ENCODE measurements at regions not wholly inside any gene's neighbourhood (a gene's known extent, or its start where the extent isn't known, plus 50 kb on each side); places are given as distances from the start of the nearest gene placed in this dataset.
"Not testable (repeated sequence)": the region's sequence is repeated elsewhere in the genome, so short reads cannot be mapped to it uniquely, and the experiment has no call there.

DNA sequence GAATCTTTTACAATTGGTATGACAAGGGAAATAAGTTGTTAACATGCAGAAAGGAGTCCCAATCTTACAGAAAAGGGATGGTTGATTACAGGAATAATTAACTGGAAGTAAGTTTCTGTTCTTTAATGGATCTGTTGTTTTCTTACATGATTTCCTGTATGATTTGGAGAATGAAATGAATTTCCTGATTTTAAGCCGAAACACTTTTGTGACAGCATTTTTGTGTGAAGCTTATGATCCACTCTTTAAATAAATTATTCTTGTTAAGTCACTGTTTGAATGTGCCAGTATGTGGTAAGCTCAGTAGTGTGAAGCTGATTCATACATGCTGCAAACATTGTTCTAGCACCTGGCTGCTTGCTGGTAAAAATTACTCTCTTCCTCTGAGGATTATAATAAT, 516.2 kb downstream of the DCDC2C start:
- no peak overlapping the region for H3K27ac ChIP-seq
- no peaks in the 10 kb centered on the region for H3K36me3 ChIP-seq
- intact Hi-C loops (cut with DNase I) = no loop called here
- H3K27me3 ChIP-seq = no peaks in the 10 kb centered on the region
- no peaks in the 10 kb centered on the region for H3K9me3 ChIP-seq
- TF ChIP-seq, protein P1, sequence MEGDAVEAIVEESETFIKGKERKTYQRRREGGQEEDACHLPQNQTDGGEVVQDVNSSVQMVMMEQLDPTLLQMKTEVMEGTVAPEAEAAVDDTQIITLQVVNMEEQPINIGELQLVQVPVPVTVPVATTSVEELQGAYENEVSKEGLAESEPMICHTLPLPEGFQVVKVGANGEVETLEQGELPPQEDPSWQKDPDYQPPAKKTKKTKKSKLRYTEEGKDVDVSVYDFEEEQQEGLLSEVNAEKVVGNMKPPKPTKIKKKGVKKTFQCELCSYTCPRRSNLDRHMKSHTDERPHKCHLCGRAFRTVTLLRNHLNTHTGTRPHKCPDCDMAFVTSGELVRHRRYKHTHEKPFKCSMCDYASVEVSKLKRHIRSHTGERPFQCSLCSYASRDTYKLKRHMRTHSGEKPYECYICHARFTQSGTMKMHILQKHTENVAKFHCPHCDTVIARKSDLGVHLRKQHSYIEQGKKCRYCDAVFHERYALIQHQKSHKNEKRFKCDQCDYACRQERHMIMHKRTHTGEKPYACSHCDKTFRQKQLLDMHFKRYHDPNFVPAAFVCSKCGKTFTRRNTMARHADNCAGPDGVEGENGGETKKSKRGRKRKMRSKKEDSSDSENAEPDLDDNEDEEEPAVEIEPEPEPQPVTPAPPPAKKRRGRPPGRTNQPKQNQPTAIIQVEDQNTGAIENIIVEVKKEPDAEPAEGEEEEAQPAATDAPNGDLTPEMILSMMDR (IDR thresholded peaks at IDR 0.05) = no peak
- ATAC-seq (no peak), DNase-seq (no peak)
- H3K4me1 ChIP-seq = no peaks in the 10 kb centered on the region
- no peak overlapping the region for H3K4me3 ChIP-seq

DNA sequence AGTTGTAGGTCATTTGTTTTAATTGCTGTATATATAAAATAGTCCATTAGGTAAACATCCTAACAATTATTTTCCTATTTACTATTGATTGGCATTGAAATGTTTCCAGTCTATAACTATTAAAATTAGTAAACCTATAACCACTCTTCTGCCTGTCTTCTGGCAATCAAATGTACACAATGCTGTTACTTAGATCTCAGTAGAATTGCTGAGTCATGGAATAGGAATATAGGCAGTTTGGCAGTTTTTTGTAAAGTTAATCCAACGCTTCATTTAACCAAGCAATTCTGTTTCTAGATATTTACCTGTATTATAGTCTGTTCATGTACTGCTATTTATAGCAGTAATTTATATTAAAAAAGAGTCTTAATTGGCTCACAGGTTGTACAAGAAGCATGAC, 518.1 kb downstream of the DCDC2C start:
- DNase-seq (no peak), ATAC-seq (no peak)
- intact Hi-C loops (cut with DNase I) = no loop called here
- H3K36me3 ChIP-seq = no peaks in the 10 kb centered on the region
- TF ChIP-seq, protein P1 (IDR thresholded peaks at IDR 0.05) = no peak
- no peak overlapping the region for H3K27ac ChIP-seq
- H3K4me3 ChIP-seq = no peak overlapping the region
- H3K9me3 ChIP-seq = no peaks in the 10 kb centered on the region
- no peaks in the 10 kb centered on the region for H3K27me3 ChIP-seq
- no peaks in the 10 kb centered on the region for H3K4me1 ChIP-seq

DNA sequence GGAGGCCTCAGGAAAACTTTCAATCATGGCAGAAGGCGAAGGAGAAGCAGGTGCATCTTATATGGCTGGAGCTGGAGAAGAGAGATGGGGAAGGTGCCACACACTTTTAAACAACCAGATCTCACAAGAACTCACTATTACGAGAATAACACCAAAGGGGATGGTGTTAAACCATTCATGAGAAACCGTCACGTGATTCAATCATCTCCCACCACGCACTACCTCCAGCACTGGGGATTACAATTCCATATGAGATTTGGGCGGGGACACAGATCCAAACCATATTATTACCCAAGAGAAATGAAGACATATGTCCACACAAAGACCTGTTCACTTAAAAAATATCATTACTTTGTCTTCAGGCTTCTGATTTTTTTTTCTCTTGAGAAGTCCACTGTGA, 518.5 kb downstream of the DCDC2C start:
- TF ChIP-seq, protein P1 (IDR thresholded peaks at IDR 0.05) = no peak
- intact Hi-C loops (cut with DNase I) = no loop called here
- no peak for ATAC-seq

DNA sequence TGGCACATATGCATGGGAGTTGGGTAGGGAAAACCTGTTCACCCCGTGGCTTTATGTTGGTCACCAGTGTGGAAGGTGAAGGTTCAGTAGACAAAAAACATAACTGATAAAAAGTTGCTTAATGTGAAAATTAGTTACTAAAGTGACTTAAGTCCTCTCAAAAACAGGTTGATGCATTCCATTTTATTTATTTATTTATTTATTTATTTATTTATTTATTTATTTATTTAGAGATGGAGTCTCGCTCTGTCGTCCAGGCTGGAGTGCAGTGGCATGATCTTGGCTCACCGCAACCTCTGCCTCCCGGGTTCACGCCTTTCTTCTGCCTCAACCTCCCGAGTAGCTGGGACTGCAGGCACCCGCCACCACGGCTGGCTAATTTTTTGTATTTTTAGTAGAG, 541.0 kb downstream of the DCDC2C start:
- H3K27me3 ChIP-seq; H3K27ac ChIP-seq; DNase-seq; H3K36me3 ChIP-seq; H3K9me3 ChIP-seq; H3K4me1 ChIP-seq; intact Hi-C loops (cut with DNase I); H3K4me3 ChIP-seq; ATAC-seq: not testable (repeated sequence)

More for the DNA sequence above, 518.5 kb downstream of the DCDC2C start:
- Histone ChIP-seq H3K27ac (no peak overlapping the region), H3K9me3 (no peaks in the 10 kb centered on the region), H3K36me3 (no peaks in the 10 kb centered on the region), H3K27me3 (no peaks in the 10 kb centered on the region), H3K4me1 (no peaks in the 10 kb centered on the region), H3K4me3 (no peak overlapping the region)
- no peak for DNase-seq

DNA sequence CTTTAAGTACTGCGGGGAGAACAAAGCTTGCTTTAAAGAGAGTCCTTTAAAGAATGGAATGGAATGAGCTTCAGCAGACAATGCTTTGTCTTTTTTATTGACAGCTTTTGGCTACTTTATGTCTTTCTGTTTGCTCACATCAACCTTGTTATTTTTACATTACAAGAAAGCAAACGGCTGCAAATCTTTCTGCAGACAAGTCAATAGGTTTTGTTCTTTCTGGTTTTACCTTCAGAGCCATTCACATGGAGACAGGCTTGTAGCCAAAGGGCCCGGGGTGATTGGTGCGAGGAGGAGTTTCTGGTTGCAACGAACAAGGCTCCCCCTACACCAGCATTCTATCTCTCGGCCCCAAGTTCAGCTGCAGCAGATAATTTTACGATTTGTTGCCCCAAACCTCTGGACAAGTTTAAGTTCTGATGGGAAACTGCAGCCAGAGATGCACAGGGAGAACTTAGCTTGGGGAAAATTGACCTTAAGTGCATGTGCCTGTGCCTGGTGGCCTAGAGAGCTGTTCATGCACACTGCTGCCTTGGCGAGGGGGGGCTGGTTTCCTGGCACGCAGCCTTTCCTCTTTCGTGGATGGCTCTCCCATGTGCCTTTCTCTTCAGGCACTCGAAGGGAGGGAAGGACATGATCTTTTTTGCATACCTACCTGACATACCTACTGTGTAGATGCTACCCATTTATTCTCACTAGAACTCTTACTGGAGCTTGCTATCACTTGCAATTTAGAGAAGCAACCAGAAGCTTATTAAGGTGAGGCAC, 543.2 kb downstream of the DCDC2C start:
- Histone ChIP-seq H3K4me1 (no peaks in the 10 kb centered on the region), H3K36me3 (no peaks in the 10 kb centered on the region), H3K4me3 (no peak overlapping the region), H3K27ac (no peak overlapping the region), H3K9me3 (no peaks in the 10 kb centered on the region), H3K27me3 (no peaks in the 10 kb centered on the region)
- TF ChIP-seq, protein P1 (IDR thresholded peaks at IDR 0.05) = no peak
- DNase-seq (no peak), ATAC-seq (no peak)
- intact Hi-C loops (cut with DNase I) = no loop called here

DNA sequence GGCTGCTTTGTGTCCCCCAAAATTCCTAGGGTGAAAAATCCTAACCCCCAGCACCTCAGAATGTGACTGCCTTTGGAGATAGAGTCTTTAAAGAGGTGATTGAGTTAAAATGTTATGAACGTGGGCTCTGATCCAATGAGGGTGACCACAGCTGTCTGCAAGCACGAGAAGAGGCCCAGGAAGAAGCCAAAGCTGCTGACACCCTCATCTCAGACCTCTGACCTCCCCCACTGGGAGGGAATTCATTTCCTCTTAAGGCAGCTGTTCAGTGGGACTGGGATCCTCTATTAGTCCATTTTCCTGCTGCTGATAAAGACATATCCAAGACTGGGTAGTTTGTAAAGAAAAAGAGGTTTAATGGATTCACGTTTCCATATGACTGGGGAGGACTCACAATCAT, 544.4 kb downstream of the DCDC2C start:
- Histone ChIP-seq H3K27me3 (no peaks in the 10 kb centered on the region), H3K4me3 (no peak overlapping the region), H3K36me3 (no peaks in the 10 kb centered on the region), H3K9me3 (no peaks in the 10 kb centered on the region), H3K27ac (no peak overlapping the region), H3K4me1 (no peaks in the 10 kb centered on the region)
- intact Hi-C loops (cut with DNase I) = no loop called here
- TF ChIP-seq, protein P1 (IDR thresholded peaks at IDR 0.05) = no peak
- peak; percentile 16 for ATAC-seq
- no peak for DNase-seq

Measured in upper lobe of right lung (tissue), 1 donor.